Liver (tissue), 8 donors: ENCODE measurements at regions not wholly inside any gene's neighbourhood (a gene's known extent, or its start where the extent isn't known, plus 50 kb on each side); places are given as distances from the start of the nearest gene placed in this dataset.

ENCODE experiments used
- DNase-seq: peaks from one replicate; pipeline ENCODE4 v3.0.0-alpha.2; 2017; ENCODE audit warnings: low spot score
- H3K27ac ChIP-seq, 2 donors: one replicate each; pipeline ENCODE4 v1.7.0; 2013; ENCODE audit warnings: inconsistent platforms in 2 of 2, low read length in 2 of 2, control low read depth in 1 of 2, low read depth in 1 of 2, mild to moderate bottlenecking in 1 of 2
- H3K27me3 ChIP-seq, 4 donors: one replicate each; pipeline versions ENCODE4 v1.6.1 to v1.7.0; 2013; ENCODE audit warnings: low read length in 3 of 4, inconsistent platforms in 1 of 4, mild to moderate bottlenecking in 1 of 4, moderate library complexity in 1 of 4; ENCODE audit not compliant: control insufficient read depth in 4 of 4, insufficient read depth in 4 of 4
- H3K36me3 ChIP-seq, 4 donors: one replicate each; pipeline versions ENCODE4 v1.6.1 to v1.7.0; 2013; ENCODE audit warnings: low read length in 3 of 4, mild to moderate bottlenecking in 3 of 4, low read depth in 1 of 4, moderate library complexity in 1 of 4; ENCODE audit not compliant: control insufficient read depth in 4 of 4, insufficient read depth in 3 of 4
- H3K4me1 ChIP-seq, 4 donors: one replicate each; pipeline versions ENCODE4 v1.6.1 to v1.7.0; 2013; ENCODE audit warnings: low read length in 3 of 4, mild to moderate bottlenecking in 3 of 4, moderate library complexity in 1 of 4; ENCODE audit not compliant: control insufficient read depth in 4 of 4, insufficient read depth in 4 of 4
- H3K4me3 ChIP-seq, 3 donors: one replicate each; pipeline versions ENCODE4 v1.6.1 to v1.7.0; 2013; ENCODE audit warnings: low read length in 3 of 3, control low read depth in 1 of 3, low read depth in 1 of 3, mild to moderate bottlenecking in 1 of 3
- H3K9ac ChIP-seq, 2 donors: one replicate each; pipeline ENCODE4 v1.7.0; 2013; ENCODE audit warnings: low read length in 2 of 2, mild to moderate bottlenecking in 2 of 2, moderate library complexity in 2 of 2, control low read depth in 1 of 2, low read depth in 1 of 2
- H3K9me3 ChIP-seq, 4 donors: one replicate each; pipeline versions ENCODE4 v1.6.1 to v1.7.0; 2013; ENCODE audit warnings: low read length in 3 of 4; ENCODE audit not compliant: control insufficient read depth in 4 of 4
- ATF3 ChIP-seq: IDR thresholded peaks from 2 replicates; pipeline ENCODE4 v1.6.1; 2016; ENCODE audit warnings: antibody characterized with exemption
- CTCF ChIP-seq: fragments of 150-350 bp; IDR thresholded peaks from 2 replicates; pipeline ENCODE4 v1.5.1; 2017; ENCODE audit warnings: improper control_type of control experiment, low read depth, low read length; ENCODE audit not compliant: missing input control
- EGR1 ChIP-seq, 2 donors: IDR thresholded peaks; 2 replicates each; pipeline ENCODE4 v1.6.1; 2016 to 2018; ENCODE audit warnings: antibody characterized with exemption in 2 of 2, low read depth in 2 of 2
- FOXA1 ChIP-seq: IDR thresholded peaks from 2 replicates; pipeline ENCODE4 v1.6.1; 2016; ENCODE audit warnings: antibody characterized with exemption
- FOXA2 ChIP-seq: IDR thresholded peaks from 2 replicates; pipeline ENCODE4 v1.6.1; 2016; ENCODE audit warnings: antibody characterized with exemption
- GABPA ChIP-seq, 2 donors: IDR thresholded peaks in 1 of 2; conservative IDR thresholded peaks in 1 of 2; 2 replicates each; pipeline ENCODE4 v1.6.1; 2016; ENCODE audit warnings: antibody characterized with exemption in 2 of 2, mild to moderate bottlenecking in 1 of 2, moderate library complexity in 1 of 2
- HNF4A ChIP-seq, 2 donors: conservative IDR thresholded peaks; 2 replicates each; pipeline ENCODE4 v1.6.1; 2016; ENCODE audit warnings: antibody characterized with exemption in 2 of 2, mild to moderate bottlenecking in 2 of 2
- HNF4G ChIP-seq: IDR thresholded peaks from 2 replicates; pipeline ENCODE4 v1.6.1; 2016; ENCODE audit warnings: antibody characterized with exemption
- JUND ChIP-seq, 2 donors: IDR thresholded peaks; 2 replicates each; pipeline ENCODE4 v1.6.1; 2016; ENCODE audit warnings: antibody characterized with exemption in 2 of 2
- MAX ChIP-seq: IDR thresholded peaks from 2 replicates; pipeline ENCODE4 v1.6.1; 2016; ENCODE audit warnings: antibody characterized with exemption
- NR2F2 ChIP-seq: IDR thresholded peaks from 2 replicates; pipeline ENCODE4 v1.6.1; 2016; ENCODE audit warnings: antibody characterized with exemption
- RAD21 ChIP-seq, 2 donors: IDR thresholded peaks; 2 replicates each; pipeline ENCODE4 v1.6.1; 2016; ENCODE audit warnings: antibody characterized with exemption in 2 of 2, mild to moderate bottlenecking in 2 of 2
- RXRA ChIP-seq, 2 donors: IDR thresholded peaks; 2 replicates each; pipeline ENCODE4 v1.6.1; 2017 to 2018; ENCODE audit warnings: antibody characterized with exemption in 2 of 2, mild to moderate bottlenecking in 1 of 2
- SP1 ChIP-seq: IDR thresholded peaks from 2 replicates; pipeline ENCODE4 v1.6.1; 2018; ENCODE audit warnings: antibody characterized with exemption, mild to moderate bottlenecking
- TAF1 ChIP-seq: conservative IDR thresholded peaks from 2 replicates; pipeline ENCODE4 v1.6.1; 2016; ENCODE audit warnings: antibody characterized with exemption, mild to moderate bottlenecking
- YY1 ChIP-seq: IDR thresholded peaks from 2 replicates; pipeline ENCODE4 v1.6.1; 2016; ENCODE audit warnings: antibody characterized with exemption, mild to moderate bottlenecking
- ZBTB33 ChIP-seq: IDR thresholded peaks from 2 replicates; pipeline ENCODE4 v1.6.1; 2016; ENCODE audit warnings: antibody characterized with exemption
- WGBS: extraction: QIAGEN DNeasy Blood & Tissue Kit; methylation state at CpG from one replicate; pipeline ENCODE4 v1.1.7; 2013; 5-methylcytosine and 5-hydroxymethylcytosine counted together
- TF ChIP-seq, protein P1 (sequence below): IDR thresholded peaks from 2 replicates; pipeline ENCODE4 v1.6.1; 2016; ENCODE audit warnings: antibody characterized with exemption, mild to moderate bottlenecking
- donor health status: healthy.
- donor health status: healthy.
- donor health status: healthy.
- donor health status: healthy.
- donor health status: healthy.

DNA sequence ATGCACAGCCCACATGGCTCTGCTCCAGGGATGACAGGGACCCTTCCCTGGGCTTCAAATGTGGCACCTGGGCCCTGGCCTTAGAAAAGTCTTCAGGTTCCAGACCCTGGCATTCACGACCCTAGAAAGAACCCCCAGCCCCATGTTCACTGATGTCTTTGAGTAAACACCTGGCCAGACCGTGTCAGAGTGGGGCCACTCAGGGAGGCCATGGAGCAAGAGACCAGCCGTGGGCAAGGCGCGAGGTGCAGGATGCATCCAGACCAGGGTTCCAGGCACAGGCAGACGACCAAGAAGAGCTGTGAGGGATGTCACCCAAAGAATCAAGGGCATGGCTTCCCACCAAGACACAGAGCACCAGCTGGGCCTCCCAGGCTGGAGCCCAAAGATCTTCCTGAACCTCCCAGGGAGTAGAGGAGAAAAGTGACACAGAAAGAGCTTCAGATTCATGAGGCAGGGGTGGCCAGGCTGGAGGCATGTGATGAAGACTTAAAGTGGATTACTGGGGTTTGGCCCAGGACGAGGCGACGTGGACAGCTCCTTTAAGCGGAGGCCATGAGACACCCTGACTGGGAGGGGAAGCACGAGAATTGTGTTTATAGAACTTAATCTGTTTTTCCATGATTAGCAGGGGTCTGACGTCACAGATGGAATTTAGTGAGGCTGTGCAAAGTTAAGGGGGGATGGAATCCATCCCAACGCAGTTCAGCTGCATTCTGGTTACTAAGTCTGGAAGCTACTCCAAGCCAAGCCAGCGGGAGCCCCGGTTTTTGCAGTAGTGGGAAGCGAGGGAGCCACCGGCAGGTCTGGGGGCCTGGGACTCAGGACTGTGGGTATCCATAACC is 61.6 kb downstream of the ARL6IP4 start:
- H3K27me3 ChIP-seq = no peaks in the 10 kb centered on the region
- no peak overlapping the region for H3K4me3 ChIP-seq
- no peak overlapping the region for H3K9ac ChIP-seq
- H3K27ac ChIP-seq = peak overlapping the region; percentile 7 to 40
- peaks cover 2 to 33% (median 27%) of the 10 kb centered on the region in 4 donors for H3K4me1 ChIP-seq
- 87% methylated on average over 17 of the region's 17 CpGs for WGBS
- no peak for TF ChIP-seq HNF4A (conservative IDR thresholded peaks at IDR 0.05)
- TF ChIP-seq, protein P1, sequence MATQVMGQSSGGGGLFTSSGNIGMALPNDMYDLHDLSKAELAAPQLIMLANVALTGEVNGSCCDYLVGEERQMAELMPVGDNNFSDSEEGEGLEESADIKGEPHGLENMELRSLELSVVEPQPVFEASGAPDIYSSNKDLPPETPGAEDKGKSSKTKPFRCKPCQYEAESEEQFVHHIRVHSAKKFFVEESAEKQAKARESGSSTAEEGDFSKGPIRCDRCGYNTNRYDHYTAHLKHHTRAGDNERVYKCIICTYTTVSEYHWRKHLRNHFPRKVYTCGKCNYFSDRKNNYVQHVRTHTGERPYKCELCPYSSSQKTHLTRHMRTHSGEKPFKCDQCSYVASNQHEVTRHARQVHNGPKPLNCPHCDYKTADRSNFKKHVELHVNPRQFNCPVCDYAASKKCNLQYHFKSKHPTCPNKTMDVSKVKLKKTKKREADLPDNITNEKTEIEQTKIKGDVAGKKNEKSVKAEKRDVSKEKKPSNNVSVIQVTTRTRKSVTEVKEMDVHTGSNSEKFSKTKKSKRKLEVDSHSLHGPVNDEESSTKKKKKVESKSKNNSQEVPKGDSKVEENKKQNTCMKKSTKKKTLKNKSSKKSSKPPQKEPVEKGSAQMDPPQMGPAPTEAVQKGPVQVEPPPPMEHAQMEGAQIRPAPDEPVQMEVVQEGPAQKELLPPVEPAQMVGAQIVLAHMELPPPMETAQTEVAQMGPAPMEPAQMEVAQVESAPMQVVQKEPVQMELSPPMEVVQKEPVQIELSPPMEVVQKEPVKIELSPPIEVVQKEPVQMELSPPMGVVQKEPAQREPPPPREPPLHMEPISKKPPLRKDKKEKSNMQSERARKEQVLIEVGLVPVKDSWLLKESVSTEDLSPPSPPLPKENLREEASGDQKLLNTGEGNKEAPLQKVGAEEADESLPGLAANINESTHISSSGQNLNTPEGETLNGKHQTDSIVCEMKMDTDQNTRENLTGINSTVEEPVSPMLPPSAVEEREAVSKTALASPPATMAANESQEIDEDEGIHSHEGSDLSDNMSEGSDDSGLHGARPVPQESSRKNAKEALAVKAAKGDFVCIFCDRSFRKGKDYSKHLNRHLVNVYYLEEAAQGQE = peak; percentile 88
- peak in 1 of 2 donors; percentile 20 for TF ChIP-seq RXRA (IDR thresholded peaks at IDR 0.05)
- no peak for TF ChIP-seq FOXA1
- no peaks in the 10 kb centered on the region for H3K9me3 ChIP-seq
- DNase-seq = no peak
- H3K36me3 ChIP-seq = no peaks in the 10 kb centered on the region

DNA sequence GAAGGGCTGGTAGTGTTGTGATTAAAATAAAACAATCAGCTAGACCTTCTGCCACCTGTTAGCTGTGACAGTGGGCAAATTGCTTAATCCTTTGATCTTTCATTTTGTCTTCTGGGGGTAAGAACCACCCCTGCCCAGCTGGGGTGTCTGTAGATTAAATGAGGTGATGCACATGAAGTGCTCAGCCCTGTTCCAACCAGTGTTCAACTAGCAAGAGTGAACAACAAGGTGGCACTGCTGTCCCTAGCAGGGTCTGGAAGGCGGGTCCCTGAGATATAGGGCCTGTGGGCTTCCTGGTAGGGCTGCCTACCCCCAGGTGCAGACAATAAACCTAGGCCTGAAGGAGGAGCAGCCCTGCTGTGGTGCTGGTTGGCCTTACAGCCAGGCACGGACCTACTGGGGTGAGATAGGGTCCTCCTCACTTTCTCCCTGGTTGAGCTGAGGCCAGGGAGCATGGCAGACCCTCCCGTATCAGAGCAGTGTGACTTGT is 60.6 kb downstream of the ARL6IP4 start:
- WGBS = 90% methylated on average over 3 of the region's 3 CpGs
- H3K27me3 ChIP-seq = no peaks in the 10 kb centered on the region
- no peak overlapping the region for H3K4me3 ChIP-seq
- no peaks in the 10 kb centered on the region for H3K9me3 ChIP-seq
- no peak overlapping the region for H3K9ac ChIP-seq
- no peaks in the 10 kb centered on the region for H3K36me3 ChIP-seq
- H3K4me1 ChIP-seq = peaks cover 2 to 30% (median 23%) of the 10 kb centered on the region in 4 donors
- no peak for TF ChIP-seq GABPA (IDR thresholded peaks at IDR 0.05 in 1 of 2, conservative IDR thresholded peaks at IDR 0.05 in 1 of 2)
- TF ChIP-seq TAF1 = no peak
- no peak for TF ChIP-seq RAD21 (IDR thresholded peaks at IDR 0.05)
- no peak for TF ChIP-seq SP1
- TF ChIP-seq HNF4A (conservative IDR thresholded peaks at IDR 0.05) = no peak
- no peak for TF ChIP-seq NR2F2
- no peak for TF ChIP-seq FOXA1
- TF ChIP-seq EGR1 (IDR thresholded peaks at IDR 0.05; ENCODE audit: low read depth in 2 of 2) = no peak
- no peak for TF ChIP-seq MAX
- no peak for TF ChIP-seq FOXA2
- no peak for TF ChIP-seq RXRA (IDR thresholded peaks at IDR 0.05)
- TF ChIP-seq ZBTB33 = no peak
- no peak for TF ChIP-seq YY1
- no peak for TF ChIP-seq CTCF
- TF ChIP-seq HNF4G = no peak
- TF ChIP-seq ATF3 = no peak
- TF ChIP-seq, protein P1 = no peak
- TF ChIP-seq JUND (IDR thresholded peaks at IDR 0.05) = no peak
- no peak for DNase-seq
- no peak overlapping the region for H3K27ac ChIP-seq
